Caco-2 (cell line): ENCODE measurements at regions not wholly inside any gene's neighbourhood (a gene's known extent, or its start where the extent isn't known, plus 50 kb on each side); places are given as distances from the start of the nearest gene placed in this dataset.

ENCODE experiments used
- BruUV-seq: library from RNA; stranded (reverse); fragments of 400-500 nt; replicated peaks from 2 replicates; lab custom pipeline; 2021; lab: Mats Ljungman, UMichigan
- CTCF ChIA-PET: fragments of 300-600 bp; sonication (Branson Sonifier 250); formaldehyde crosslinking; loops from one replicate; lab custom pipeline; 2022; ENCODE audit warnings: antibody characterized with exemption; lab: Charles Lee
- POLR2A ChIA-PET: fragments of 300-600 bp; sonication (Branson Sonifier 250); formaldehyde crosslinking; loops from one replicate; lab custom pipeline; 2022; ENCODE audit warnings: antibody characterized with exemption; lab: Charles Lee
- DNase-seq, 2 experiments: peaks; one replicate each; pipeline versions ENCODE4 v3.0.0 to v3.0.0-alpha.2; 2020 to 2022
- H3K27me3 ChIP-seq: replicated peaks from 2 replicates; pipeline ENCODE4 v1.6.0; 2011; ENCODE audit warnings: low read length; ENCODE audit not compliant: control insufficient read depth, insufficient read depth
- H3K36me3 ChIP-seq: 2 replicates; pipeline ENCODE4 v1.5.1; 2011; ENCODE audit warnings: low read length; ENCODE audit not compliant: control insufficient read depth, insufficient read depth
- H3K4me1 ChIP-seq: fragments of 250-450 bp; sonication (Bioruptor Pico); 2 replicates; pipeline ENCODE4 v1.5.1; 2020; ENCODE audit warnings: mild to moderate bottlenecking
- H3K4me3 ChIP-seq: 2 replicates; pipeline ENCODE4 v1.5.1; 2011; ENCODE audit warnings: low read depth, mild to moderate bottlenecking, control low read depth, low read length
- H3K9me3 ChIP-seq: fragments of 250-450 bp; sonication (Bioruptor Pico); 2 replicates; pipeline ENCODE4 v1.5.1; 2020; ENCODE audit warnings: mild to moderate bottlenecking, moderate library complexity
- H3K27ac Mint-ChIP-seq: one replicate; pipeline ENCODE4 v1.8.0; 2022; ENCODE audit warnings: mixed read lengths; ENCODE audit not compliant: unreplicated experiment
- H3K27me3 Mint-ChIP-seq: one replicate; pipeline ENCODE4 v1.8.0; 2022; ENCODE audit warnings: mixed read lengths; ENCODE audit not compliant: insufficient read depth, unreplicated experiment
- H3K36me3 Mint-ChIP-seq: one replicate; pipeline ENCODE4 v1.8.0; 2022; ENCODE audit warnings: mild to moderate bottlenecking, mixed read lengths; ENCODE audit not compliant: insufficient read depth, unreplicated experiment
- H3K4me1 Mint-ChIP-seq: one replicate; pipeline ENCODE4 v1.8.0; 2022; ENCODE audit warnings: low read depth, mixed read lengths; ENCODE audit not compliant: unreplicated experiment
- H3K4me3 Mint-ChIP-seq: one replicate; pipeline ENCODE4 v1.8.0; 2022; ENCODE audit warnings: mild to moderate bottlenecking, moderate library complexity, mixed read lengths; ENCODE audit not compliant: unreplicated experiment
- H3K9me3 Mint-ChIP-seq: one replicate; pipeline ENCODE4 v1.8.0; 2022; ENCODE audit warnings: mixed read lengths; ENCODE audit not compliant: unreplicated experiment
- CTCF ChIP-seq, 2 experiments: fragments of 200-600 bp in 1 of 2; IDR thresholded peaks; 1 replicate in 1 of 2; 2 replicates in 1 of 2; pipeline versions ENCODE4 v1.5.1 to v1.8.0; 2011 to 2022; ENCODE audit warnings: antibody characterized with exemption in 1 of 2, control low read depth in 1 of 2, inconsistent platforms in 1 of 2, low read depth in 1 of 2, low read length in 1 of 2, mild to moderate bottlenecking in 1 of 2, moderate library complexity in 1 of 2; ENCODE audit not compliant: insufficient read depth in 1 of 2, severe bottlenecking in 1 of 2, unreplicated experiment in 1 of 2
- intact Hi-C: fragments of 100-400 bp; cut with micrococcal nuclease; formaldehyde crosslinking; loops from one replicate; pipeline ENCODE4 v1.10.0; 2022; ENCODE audit not compliant: unreplicated experiment

DNA sequence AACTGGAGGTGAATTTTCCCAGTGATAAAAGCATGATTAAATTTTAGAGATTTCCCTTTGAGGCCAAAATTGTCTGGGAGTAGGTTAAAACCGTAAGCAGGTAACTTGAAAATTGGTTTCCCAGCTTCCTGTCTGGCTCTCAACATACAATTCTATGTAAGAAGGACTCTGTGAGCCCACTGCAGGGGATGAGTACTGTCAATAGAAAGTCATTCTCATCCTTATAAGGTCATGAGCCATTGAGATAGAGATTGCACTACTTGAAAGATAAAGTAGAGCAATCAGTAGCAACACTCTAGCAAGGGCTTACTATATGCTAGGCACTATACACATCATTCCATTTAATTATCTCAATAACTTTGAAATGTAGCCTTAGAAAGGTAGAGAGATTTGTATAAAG lies 225.6 kb upstream of the HMGA2 start:
- H3K4me1 Mint-ChIP-seq, result peaks cover 7% of the 10 kb centered on the region
- CTCF ChIA-PET, result no interaction called here

DNA sequence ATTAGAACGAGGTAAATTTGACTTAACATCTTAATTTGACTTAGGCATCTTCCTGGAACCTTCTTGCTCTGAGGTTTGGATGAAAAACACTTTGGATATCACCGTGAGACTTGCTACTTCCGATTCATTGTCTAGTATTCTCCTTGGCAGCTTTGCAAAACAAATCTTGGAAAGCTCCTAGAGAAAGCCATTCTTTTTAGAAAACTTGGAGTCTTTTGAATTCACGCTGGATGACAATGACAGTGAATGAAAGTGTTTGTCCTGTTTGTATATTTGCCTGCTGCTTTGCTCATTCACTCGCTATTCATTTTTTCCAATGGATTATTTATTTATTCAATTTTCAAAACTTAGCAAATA lies 222.1 kb upstream of the HMGA2 start:
- intact Hi-C loops, result loop anchor here (1.0 to 10.0 kb wide), 4 partner anchors 70 to 503 kb away; no protein-coding TSS in a partner anchor
- BruUV-seq, result no TSS peak
- peaks cover 18% of the 10 kb centered on the region for H3K4me1 Mint-ChIP-seq
- ChIA-PET POLR2A (no interaction called here), CTCF (interaction anchor here (0.6 to 1.6 kb wide), 4 partner anchors 17 to 328 kb away, joined by 3 to 7 read pairs (median 3); no protein-coding TSS in a partner anchor)
- no peaks in the 10 kb centered on the region for H3K27me3 Mint-ChIP-seq
- no peak overlapping the region for H3K27ac Mint-ChIP-seq
- H3K9me3 ChIP-seq, result no peaks in the 10 kb centered on the region
- no peaks in the 10 kb centered on the region for H3K36me3 ChIP-seq
- H3K4me3 ChIP-seq, result no peak overlapping the region
- no peak overlapping the region for H3K4me3 Mint-ChIP-seq
- H3K9me3 Mint-ChIP-seq, result peaks cover 11% of the 10 kb centered on the region
- TF ChIP-seq CTCF (IDR thresholded peaks at IDR 0.05; ENCODE audit: insufficient read depth in 1 of 2, low read depth in 1 of 2, low read length in 1 of 2, severe bottlenecking in 1 of 2, unreplicated experiment in 1 of 2), result no peak
- no peak for DNase-seq
- no peaks in the 10 kb centered on the region for H3K27me3 ChIP-seq
- peaks cover 14% of the 10 kb centered on the region for H3K4me1 ChIP-seq
- peaks cover 6% of the 10 kb centered on the region for H3K36me3 Mint-ChIP-seq

More for the DNA sequence above, 225.6 kb upstream of the HMGA2 start:
- no peaks in the 10 kb centered on the region for H3K9me3 Mint-ChIP-seq
- H3K27ac Mint-ChIP-seq, result no peak overlapping the region
- no peak for TF ChIP-seq CTCF (IDR thresholded peaks at IDR 0.05; ENCODE audit: insufficient read depth in 1 of 2, low read depth in 1 of 2, low read length in 1 of 2, severe bottlenecking in 1 of 2, unreplicated experiment in 1 of 2)
- no peaks in the 10 kb centered on the region for H3K9me3 ChIP-seq
- H3K36me3 Mint-ChIP-seq, result no peaks in the 10 kb centered on the region
- H3K27me3 Mint-ChIP-seq, result no peaks in the 10 kb centered on the region
- H3K4me3 Mint-ChIP-seq, result no peak overlapping the region
- H3K27me3 ChIP-seq, result no peaks in the 10 kb centered on the region
- H3K36me3 ChIP-seq, result no peaks in the 10 kb centered on the region
- no peak for DNase-seq
- POLR2A ChIA-PET, result no interaction called here
- no TSS peak for BruUV-seq
- intact Hi-C loops, result no loop called here
- no peaks in the 10 kb centered on the region for H3K4me1 ChIP-seq
- no peak overlapping the region for H3K4me3 ChIP-seq

- no TSS peak for BruUV-seq
- no peak overlapping the region for H3K4me3 ChIP-seq
- H3K27me3 ChIP-seq, result no peaks in the 10 kb centered on the region
- peak; percentile 65 to 67 for TF ChIP-seq CTCF (IDR thresholded peaks at IDR 0.05; ENCODE audit: insufficient read depth in 1 of 2, low read depth in 1 of 2, low read length in 1 of 2, severe bottlenecking in 1 of 2, unreplicated experiment in 1 of 2)
- intact Hi-C loops, result loop anchor here (1.0 to 10.0 kb wide), 4 partner anchors 70 to 502 kb away; no protein-coding TSS in a partner anchor
- DNase-seq, result peak; percentile 67
- H3K4me3 Mint-ChIP-seq, result no peak overlapping the region
- H3K4me1 Mint-ChIP-seq, result peaks cover 24% of the 10 kb centered on the region
- H3K27me3 Mint-ChIP-seq, result no peaks in the 10 kb centered on the region
- ChIA-PET POLR2A (no interaction called here), CTCF (interaction anchor here (0.6 to 1.6 kb wide), 4 partner anchors 17 to 327 kb away, joined by 3 to 7 read pairs (median 3); no protein-coding TSS in a partner anchor)
- peaks cover 19% of the 10 kb centered on the region for H3K4me1 ChIP-seq
- H3K36me3 ChIP-seq, result no peaks in the 10 kb centered on the region
- peaks cover 1% of the 10 kb centered on the region; the same call in 1 of the 2 replicates for H3K9me3 ChIP-seq
- peaks cover 17% of the 10 kb centered on the region for H3K9me3 Mint-ChIP-seq
- no peak overlapping the region for H3K27ac Mint-ChIP-seq
- H3K36me3 Mint-ChIP-seq, result peaks cover 6% of the 10 kb centered on the region
Observed at GRCh38 chr12:65602610-65603295, 221.5 kb upstream of the HMGA2 start.
